EL (cell line): ENCODE measurements at regions not wholly inside any gene's neighbourhood (a gene's known extent, or its start where the extent isn't known, plus 50 kb on each side); places are given as distances from the start of the nearest gene placed in this dataset.
"Not testable (repeated sequence)": the region's sequence is repeated elsewhere in the genome, so short reads cannot be mapped to it uniquely, and the experiment has no call there.

Experiments
- DNase-seq: peaks from one replicate; pipeline ENCODE4 v3.0.0-alpha.2; 2016

- no peak for DNase-seq
Observed at GRCh38 chr2:72003796-72004195, 143.9 kb downstream of the CYP26B1 start.

- no peak for DNase-seq
Observed at GRCh38 chr2:72003124-72003523, 144.5 kb downstream of the CYP26B1 start.

- no peak for DNase-seq
Observed at GRCh38 chr2:72001937-72002690, 145.5 kb downstream of the CYP26B1 start.

GRCh38 chr2:72000110-72000509 lies 147.6 kb downstream of the CYP26B1 start:
- DNase-seq: no peak

- no peak for DNase-seq
Observed at GRCh38 chr2:71999580-71999979, 148.1 kb downstream of the CYP26B1 start.

- no peak for DNase-seq
Observed at GRCh38 chr2:71997843-71998242, 149.8 kb downstream of the CYP26B1 start.

- peak; percentile 58 for DNase-seq
Observed at GRCh38 chr2:71995067-71995665, 152.5 kb downstream of the CYP26B1 start.

- DNase-seq: no peak
Observed at GRCh38 chr2:71992036-71992435, 155.6 kb downstream of the CYP26B1 start.

GRCh38 chr2:71991397-71991796 lies 156.3 kb downstream of the CYP26B1 start:
- no peak for DNase-seq

GRCh38 chr2:71990826-71991225 lies 156.8 kb downstream of the CYP26B1 start:
- DNase-seq: no peak

- no peak for DNase-seq
Observed at GRCh38 chr2:71990122-71990521, 157.5 kb downstream of the CYP26B1 start.

GRCh38 chr2:71989671-71990070 lies 158.0 kb downstream of the CYP26B1 start:
- DNase-seq: no peak

- no peak for DNase-seq
Observed at GRCh38 chr2:71988170-71988569, 159.5 kb downstream of the CYP26B1 start.

- no peak for DNase-seq
Observed at GRCh38 chr2:71976685-71977084, 171.0 kb downstream of the CYP26B1 start.

GRCh38 chr2:71974846-71975245 lies 172.8 kb downstream of the CYP26B1 start:
- DNase-seq: no peak

GRCh38 chr2:71971493-71971892 lies 176.2 kb downstream of the CYP26B1 start:
- no peak for DNase-seq

GRCh38 chr2:71965530-71965929 lies 182.1 kb downstream of the CYP26B1 start:
- no peak for DNase-seq

GRCh38 chr2:71962911-71963694 lies 184.6 kb downstream of the CYP26B1 start:
- peak; percentile 28 for DNase-seq

- DNase-seq: no peak
Observed at GRCh38 chr2:71962350-71962749, 185.3 kb downstream of the CYP26B1 start.

- DNase-seq: no peak
Observed at GRCh38 chr2:71961289-71962027, 186.2 kb downstream of the CYP26B1 start.

- DNase-seq: no peak
Observed at GRCh38 chr2:71959494-71959893, 188.2 kb downstream of the CYP26B1 start.

GRCh38 chr2:71958426-71958825 lies 189.2 kb downstream of the CYP26B1 start:
- DNase-seq: not testable (repeated sequence)

GRCh38 chr2:71952572-71953188 lies 195.0 kb downstream of the CYP26B1 start:
- peak; percentile 53 for DNase-seq
